HFFc6 (cell line): ENCODE measurements at regions not wholly inside any gene's neighbourhood (a gene's known extent, or its start where the extent isn't known, plus 50 kb on each side); places are given as distances from the start of the nearest gene placed in this dataset.
"Not testable (repeated sequence)": the region's sequence is repeated elsewhere in the genome, so short reads cannot be mapped to it uniquely, and the experiment has no call there.

Experiments used
- DNase-seq: peaks from one replicate; pipeline ENCODE4 v3.0.0-alpha.2; 2018
- H3K27ac Mint-ChIP-seq: 2 replicates; pipeline ENCODE4 v1.8.0; 2020; ENCODE audit warnings: mild to moderate bottlenecking, mixed read lengths
- H3K27me3 Mint-ChIP-seq: 2 replicates; pipeline ENCODE4 v1.8.0; 2021; ENCODE audit warnings: mild to moderate bottlenecking, moderate library complexity, mixed read lengths; ENCODE audit not compliant: insufficient read depth
- H3K36me3 Mint-ChIP-seq: 2 replicates; pipeline ENCODE4 v1.8.0; 2021; ENCODE audit warnings: low read depth, mixed read lengths
- H3K4me1 Mint-ChIP-seq: 2 replicates; pipeline ENCODE4 v1.8.0; 2020; ENCODE audit warnings: low read depth, mixed read lengths
- H3K4me3 Mint-ChIP-seq: 2 replicates; pipeline ENCODE4 v1.8.0; 2020; ENCODE audit warnings: mild to moderate bottlenecking, moderate library complexity, mixed read lengths
- H3K9me3 Mint-ChIP-seq: 2 replicates; pipeline ENCODE4 v1.8.0; 2020; ENCODE audit warnings: mild to moderate bottlenecking, mixed read lengths
- CTCF ChIP-seq: fragments of 200-600 bp; sonication (generic); IDR thresholded peaks from 2 replicates; pipeline ENCODE4 v1.5.0; 2021; ENCODE audit warnings: antibody characterized with exemption, mild to moderate bottlenecking

GRCh38 chr20:55535366-55535765 is 470.0 kb downstream of the CBLN4 start:
- no peak for TF ChIP-seq CTCF
- H3K9me3 Mint-ChIP-seq: peaks cover 58% of the 10 kb centered on the region
- peaks cover 1% of the 10 kb centered on the region; the same call in 1 of the 2 replicates for H3K27me3 Mint-ChIP-seq
- peaks cover 4% of the 10 kb centered on the region; the same call in 1 of the 2 replicates for H3K36me3 Mint-ChIP-seq
- H3K27ac Mint-ChIP-seq: no peak overlapping the region
- no peak overlapping the region for H3K4me3 Mint-ChIP-seq
- no peak for DNase-seq
- H3K4me1 Mint-ChIP-seq: no peaks in the 10 kb centered on the region

- Mint-ChIP-seq H3K27me3 (peaks cover 1% of the 10 kb centered on the region; the same call in 1 of the 2 replicates), H3K4me3 (no peak overlapping the region), H3K36me3 (peaks cover 4% of the 10 kb centered on the region; the same call in 1 of the 2 replicates), H3K4me1 (no peaks in the 10 kb centered on the region), H3K9me3 (peaks cover 58% of the 10 kb centered on the region), H3K27ac (no peak overlapping the region)
- no peak for DNase-seq
- no peak for TF ChIP-seq CTCF
These were observed 471.7 kb downstream of the CBLN4 start for GRCh38 chr20:55533632-55534031.

- Mint-ChIP-seq H3K27me3 (no peaks in the 10 kb centered on the region), H3K27ac (no peak overlapping the region), H3K36me3 (peaks cover 4% of the 10 kb centered on the region; the same call in 1 of the 2 replicates), H3K4me1 (no peaks in the 10 kb centered on the region), H3K9me3 (peaks cover 66% of the 10 kb centered on the region), H3K4me3 (no peak overlapping the region)
- DNase-seq: no peak
- no peak for TF ChIP-seq CTCF
These were observed 474.6 kb downstream of the CBLN4 start for GRCh38 chr20:55530763-55531162.

GRCh38 chr20:55528482-55528881 is 476.8 kb downstream of the CBLN4 start:
- no peak overlapping the region for H3K27ac Mint-ChIP-seq
- TF ChIP-seq CTCF: no peak
- no peaks in the 10 kb centered on the region for H3K27me3 Mint-ChIP-seq
- no peaks in the 10 kb centered on the region for H3K36me3 Mint-ChIP-seq
- H3K9me3 Mint-ChIP-seq: peaks cover 69% of the 10 kb centered on the region
- no peak overlapping the region for H3K4me3 Mint-ChIP-seq
- no peak for DNase-seq
- H3K4me1 Mint-ChIP-seq: no peaks in the 10 kb centered on the region

- H3K4me1 Mint-ChIP-seq: no peaks in the 10 kb centered on the region
- H3K36me3 Mint-ChIP-seq: peaks cover 6% of the 10 kb centered on the region; the same call in 1 of the 2 replicates
- peaks cover 81% of the 10 kb centered on the region for H3K9me3 Mint-ChIP-seq
- no peak for TF ChIP-seq CTCF
- no peak overlapping the region for H3K4me3 Mint-ChIP-seq
- no peak for DNase-seq
- no peaks in the 10 kb centered on the region for H3K27me3 Mint-ChIP-seq
- no peak overlapping the region for H3K27ac Mint-ChIP-seq
These were observed 483.0 kb downstream of the CBLN4 start for GRCh38 chr20:55522296-55522815.

GRCh38 chr20:55517584-55517983 is 487.7 kb downstream of the CBLN4 start:
- H3K9me3 Mint-ChIP-seq: peaks cover 62% of the 10 kb centered on the region
- not testable (repeated sequence) for H3K36me3 Mint-ChIP-seq, H3K4me1 Mint-ChIP-seq, H3K27me3 Mint-ChIP-seq, DNase-seq, H3K27ac Mint-ChIP-seq, H3K4me3 Mint-ChIP-seq
